CD4-positive, alpha-beta T cell treated with Interleukin-2 at 100 ng/mL for 4 hours (primary cell): ENCODE measurements at regions not wholly inside any gene's neighbourhood (a gene's known extent, or its start where the extent isn't known, plus 50 kb on each side); places are given as distances from the start of the nearest gene placed in this dataset.

Experiments
- DNase-seq: peaks from one replicate; pipeline ENCODE4 v3.0.0-alpha.2; 2020; ENCODE audit warnings: low spot score

DNA sequence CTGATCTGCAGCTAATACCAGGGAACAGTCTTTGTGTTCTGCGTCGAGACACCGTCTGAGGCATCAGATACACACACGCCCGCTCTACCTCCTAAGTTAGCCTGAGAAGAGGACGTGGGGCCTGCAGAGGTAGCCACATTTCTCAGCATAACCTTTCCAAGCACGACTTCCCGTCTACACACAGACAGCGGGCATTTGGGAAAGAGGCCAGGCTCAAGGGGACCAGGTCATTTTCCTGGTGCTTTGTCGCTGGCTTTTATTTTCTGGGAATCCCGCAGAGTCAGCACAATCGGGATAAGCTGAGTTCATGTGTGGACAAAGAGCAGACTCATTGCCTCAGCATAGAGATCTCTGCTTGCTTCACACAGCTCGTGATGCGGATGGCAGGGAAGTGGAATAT lies 72.5 kb upstream of the SMYD2 start:
- DNase-seq, result no peak

DNA sequence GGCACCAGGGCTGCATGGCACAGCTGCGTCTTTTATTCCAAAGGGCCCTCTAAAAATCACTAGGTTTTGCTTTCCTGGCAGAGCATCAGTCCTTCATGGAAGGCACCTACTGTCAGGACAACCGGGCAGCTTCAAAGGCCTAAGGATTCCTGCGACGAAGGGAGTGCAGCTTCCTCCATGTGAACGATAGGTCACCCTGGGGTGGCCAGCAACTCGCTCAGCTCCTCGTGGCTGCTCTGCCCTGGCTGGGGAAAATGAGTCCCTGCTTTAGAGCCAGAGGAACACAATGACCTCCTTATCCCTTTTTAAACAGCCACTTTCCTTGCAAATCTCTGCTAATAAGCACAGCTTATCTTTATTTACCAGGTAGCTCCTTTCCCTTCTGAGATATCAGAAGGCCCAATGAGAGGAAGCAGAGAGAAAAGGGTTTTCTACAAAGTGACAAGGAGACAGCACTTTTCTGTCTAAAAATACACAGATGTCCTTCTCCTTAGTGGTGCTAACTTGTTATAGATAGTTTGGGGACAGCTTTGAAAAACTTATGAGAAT lies 71.6 kb upstream of the SMYD2 start:
- DNase-seq, result no peak

DNA sequence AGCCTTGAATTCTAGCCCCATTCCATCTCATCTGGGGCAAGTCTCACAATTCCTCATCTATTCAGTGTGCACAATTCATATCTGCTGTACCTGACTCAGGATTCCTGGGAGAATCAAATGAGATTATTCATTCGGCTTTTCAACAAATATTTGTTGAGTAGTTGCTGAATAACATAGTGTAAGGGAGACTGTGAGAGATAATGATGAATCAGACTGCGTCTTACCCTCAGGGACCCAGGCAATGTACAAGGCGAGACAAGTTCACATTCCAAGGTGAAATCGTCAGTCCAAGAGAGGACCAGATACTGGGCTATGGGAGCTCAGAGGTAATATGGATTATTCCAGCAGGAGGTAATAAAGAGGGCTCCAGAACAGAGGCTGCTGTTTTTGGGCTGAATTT lies 67.8 kb upstream of the SMYD2 start:
- no peak for DNase-seq

DNA sequence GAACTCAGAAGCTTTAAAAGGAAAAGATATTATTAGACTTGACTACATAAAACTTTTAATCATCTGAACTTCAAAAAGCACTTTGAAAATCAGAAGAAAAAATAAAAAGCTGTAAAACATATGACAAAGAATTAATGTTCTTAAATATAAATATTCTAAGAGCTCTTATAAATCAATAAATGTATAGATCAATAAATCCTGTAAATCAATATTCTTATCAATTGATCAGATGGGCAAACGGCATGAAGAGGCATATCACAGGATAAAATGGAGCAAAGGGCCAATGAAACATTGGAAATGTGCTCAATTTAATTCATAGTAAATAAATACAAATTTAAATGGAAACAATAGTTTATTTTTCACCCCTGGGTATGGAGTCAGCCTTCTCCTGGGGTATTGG lies 66.1 kb upstream of the SMYD2 start:
- no peak for DNase-seq

DNA sequence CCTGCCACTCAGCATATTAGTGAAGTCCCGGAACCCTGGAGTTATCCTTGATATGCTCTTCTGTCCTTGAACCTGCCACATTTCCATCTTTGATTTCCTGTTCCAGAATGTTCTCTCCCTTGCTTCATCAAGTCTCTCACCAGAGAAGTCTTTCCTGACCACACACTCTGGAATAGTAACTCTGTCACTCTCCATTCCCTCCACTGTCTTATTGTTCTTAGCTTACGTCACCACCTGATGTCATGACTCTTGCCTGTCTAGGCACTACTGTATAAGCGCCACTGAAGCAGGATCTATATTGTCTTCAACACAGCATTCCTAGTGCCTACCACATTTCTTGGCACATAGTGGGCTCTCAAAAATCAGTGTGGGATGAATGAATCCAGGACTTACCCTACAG lies 65.4 kb upstream of the SMYD2 start:
- no peak for DNase-seq

DNA sequence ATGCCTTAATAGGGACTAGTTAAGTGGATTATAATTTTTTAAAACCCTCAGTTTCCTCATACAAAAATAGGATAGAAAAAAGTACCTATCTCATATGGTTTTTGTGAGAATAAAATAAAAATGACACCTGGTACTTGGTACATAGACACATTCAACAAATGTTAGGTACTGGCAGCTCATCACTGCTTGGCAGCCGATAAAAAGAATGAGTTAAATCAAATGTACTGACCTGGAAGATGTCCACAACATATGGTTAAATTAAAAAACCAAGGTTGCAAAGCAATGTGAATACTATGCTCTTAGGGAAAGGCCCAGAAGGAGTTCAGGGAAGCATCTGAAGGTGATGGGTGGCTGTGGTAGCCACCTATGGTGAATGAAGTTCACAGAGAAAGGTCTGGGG lies 64.9 kb upstream of the SMYD2 start:
- DNase-seq, result no peak

DNA sequence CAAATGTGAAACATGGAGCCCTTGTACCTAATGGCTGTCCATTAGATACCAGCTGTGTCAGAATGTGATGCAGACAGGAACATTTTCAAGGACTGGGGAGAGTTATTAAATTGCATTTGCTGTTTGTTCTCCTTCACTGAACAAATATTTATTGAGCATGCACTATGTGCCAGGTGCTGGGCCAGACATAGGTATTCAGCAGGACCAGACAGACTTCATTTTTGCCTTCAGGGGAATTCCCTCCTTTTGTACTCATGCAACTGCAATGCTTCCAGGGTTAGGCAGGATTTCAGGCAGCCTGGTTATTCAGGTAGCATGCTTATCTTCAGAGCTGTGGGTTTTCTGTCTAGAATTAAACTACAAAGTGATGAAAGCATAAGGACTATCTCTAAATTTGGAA lies 64.2 kb upstream of the SMYD2 start:
- DNase-seq, result no peak

DNA sequence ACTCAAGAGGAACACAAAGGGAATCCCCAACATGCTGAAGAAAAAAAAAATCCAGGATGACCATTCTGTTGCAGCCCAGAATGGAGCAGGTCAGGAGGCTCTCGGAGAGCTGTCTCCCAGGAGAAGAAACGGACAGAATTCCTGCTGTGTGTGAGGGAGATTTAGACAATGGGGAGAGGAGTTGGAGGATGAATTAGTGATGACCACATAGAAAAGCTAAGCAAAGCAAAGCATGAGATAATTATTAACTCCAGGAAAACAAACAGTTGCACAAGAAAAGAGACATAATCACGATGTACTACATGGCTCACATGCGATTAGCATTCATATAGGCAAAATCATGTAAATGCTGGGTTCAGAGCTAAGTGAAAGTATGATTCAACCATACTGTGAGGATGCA lies 61.1 kb upstream of the SMYD2 start:
- DNase-seq, result no peak

DNA sequence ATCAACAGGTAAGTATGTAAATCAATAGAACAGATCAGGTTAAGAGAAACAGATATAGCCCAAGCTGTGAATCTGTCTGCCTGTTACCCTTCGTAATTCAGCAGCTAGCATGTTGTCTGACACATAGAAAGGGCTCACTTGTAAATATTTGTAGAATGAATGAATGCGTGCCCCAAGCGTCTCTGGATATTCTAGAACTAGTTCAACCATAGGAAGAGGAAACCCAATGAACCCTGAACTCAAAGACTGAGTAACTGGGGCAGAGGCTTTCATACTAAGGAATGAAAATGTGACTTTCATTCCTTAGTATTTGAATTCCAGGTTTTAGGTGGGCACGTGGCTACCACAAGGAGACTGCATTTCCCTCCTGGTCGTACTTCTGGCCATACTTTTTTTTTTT lies 60.1 kb upstream of the SMYD2 start:
- DNase-seq, result no peak

DNA sequence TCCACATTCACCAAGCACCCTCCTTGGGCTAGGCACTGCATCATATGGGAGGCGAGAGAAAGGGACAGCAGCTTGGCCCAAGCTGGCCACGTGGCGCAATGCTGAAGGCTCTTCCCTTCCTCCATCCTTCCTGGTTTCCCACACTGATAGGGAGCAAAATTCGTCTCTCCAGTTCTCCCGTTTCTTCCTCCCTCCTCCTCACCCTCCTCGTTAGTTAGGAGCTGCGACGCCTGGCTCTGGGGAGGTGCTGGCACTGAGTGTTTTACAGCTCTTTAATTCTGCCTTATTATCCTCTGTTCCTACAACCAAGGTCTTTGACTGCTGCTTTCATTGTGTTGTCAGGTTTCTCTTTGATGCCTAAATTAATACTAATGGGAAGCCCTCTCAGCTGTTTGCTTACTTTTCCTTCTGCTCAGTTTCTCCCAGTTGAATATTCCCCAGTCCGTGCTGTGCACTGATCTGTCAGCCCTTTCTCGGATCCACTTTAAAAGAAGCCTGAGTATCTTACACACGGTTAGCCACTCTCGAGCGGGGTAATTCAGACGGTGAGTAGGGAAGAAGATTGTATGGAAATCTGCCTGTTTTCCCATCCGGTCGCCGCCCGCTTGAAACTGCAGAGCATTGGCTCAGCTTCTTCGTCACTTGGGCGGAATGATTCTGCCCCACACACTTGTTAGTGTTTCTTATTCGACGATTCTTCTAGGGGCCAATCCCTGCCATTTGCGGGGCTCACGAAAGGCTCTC lies 56.2 kb upstream of the SMYD2 start:
- DNase-seq, result no peak

DNA sequence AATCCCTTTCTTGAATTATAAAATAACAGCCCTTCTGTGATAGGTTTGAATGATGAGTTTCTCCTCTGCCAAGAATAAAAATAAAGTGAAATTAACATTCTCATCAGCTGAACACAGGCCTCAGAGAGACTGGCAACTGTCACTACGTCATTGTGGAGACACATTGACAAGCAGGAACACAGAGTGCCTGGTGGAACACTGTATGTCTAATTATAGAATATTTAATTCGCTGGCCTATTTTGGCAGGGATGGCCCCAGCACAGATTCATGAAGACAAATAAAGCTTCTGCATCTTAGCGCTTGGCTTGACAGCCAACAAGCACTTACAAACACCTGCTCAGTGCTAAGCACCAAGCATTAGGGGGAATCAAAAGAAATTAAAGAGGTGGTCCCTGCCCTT lies 52.0 kb upstream of the SMYD2 start:
- DNase-seq, result no peak

DNA sequence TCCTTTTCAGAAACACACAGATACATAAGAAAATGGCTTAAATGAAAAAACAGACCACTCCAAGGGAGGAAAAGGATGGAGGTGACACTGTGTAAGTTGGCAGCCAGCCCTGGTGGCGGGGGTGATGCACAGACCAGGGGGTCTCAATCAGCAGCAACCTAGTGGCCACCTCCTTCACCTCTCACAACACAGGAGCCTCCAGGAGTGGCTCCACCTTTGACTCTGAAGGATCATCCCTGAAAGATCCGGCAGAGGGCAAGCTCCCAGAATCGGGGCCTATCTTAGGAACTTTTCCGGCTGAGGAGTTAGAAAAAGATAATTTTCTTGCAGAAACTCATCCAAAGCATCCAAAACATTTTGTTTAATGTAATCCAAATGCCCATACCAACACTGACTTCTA lies 51.2 kb upstream of the SMYD2 start:
- DNase-seq, result no peak
